ENCODE measurements at regions not wholly inside any gene's neighbourhood (a gene's known extent, or its start where the extent isn't known, plus 50 kb on each side); places are given as distances from the start of the nearest gene placed in this dataset.

- POLR2A ChIA-PET = no interaction called here
- no peak for TF ChIP-seq E2F5 (CRISPR knock-in tag; conservative IDR thresholded peaks at IDR 0.05)
- TF ChIP-seq ZNF567 (CRISPR knock-in tag; IDR thresholded peaks at IDR 0.05; ENCODE audit: borderline replicate concordance) = no peak
- no peak for TF ChIP-seq RBFOX2 (IDR thresholded peaks at IDR 0.05; ENCODE audit: low read depth, low read length)
- TF ChIP-seq ZNF768 (CRISPR knock-in tag; IDR thresholded peaks at IDR 0.05) = no peak
- no peak for TF ChIP-seq TARDBP (CRISPR knock-in tag; IDR thresholded peaks at IDR 0.05)
- TF ChIP-seq AGO1 (IDR thresholded peaks at IDR 0.05; ENCODE audit: low read depth, low read length, poor library complexity, severe bottlenecking) = no peak
- TF ChIP-seq SAP130 (CRISPR knock-in tag; IDR thresholded peaks at IDR 0.05; ENCODE audit: low read depth) = no peak
- no peak for TF ChIP-seq ZNF414 (CRISPR knock-in tag; IDR thresholded peaks at IDR 0.05)
- no peak for TF ChIP-seq SP5 (CRISPR knock-in tag; IDR thresholded peaks at IDR 0.05; ENCODE audit: borderline replicate concordance, low read depth)
- TF ChIP-seq DMTF1 (CRISPR knock-in tag; IDR thresholded peaks at IDR 0.05) = no peak
- no peak for TF ChIP-seq MNT (IDR thresholded peaks at IDR 0.05)
- no peak for TF ChIP-seq HMGA1 (CRISPR knock-in tag; conservative IDR thresholded peaks at IDR 0.05)
- TF ChIP-seq SALL2 (CRISPR knock-in tag; IDR thresholded peaks at IDR 0.05) = no peak
- no peak for TF ChIP-seq ZGPAT (CRISPR knock-in tag; IDR thresholded peaks at IDR 0.05)
- TF ChIP-seq ELF1 (CRISPR knock-in tag; IDR thresholded peaks at IDR 0.05) = no peak
- TF ChIP-seq TAF1 (CRISPR knock-in tag; IDR thresholded peaks at IDR 0.05) = no peak
- TF ChIP-seq HNRNPL (IDR thresholded peaks at IDR 0.05; ENCODE audit: low read depth, low read length) = no peak
- CTCF ChIA-PET (ENCODE audit: low intra/inter-chr PET ratio, low total read pairs) = no interaction called here
Measured at GRCh38 chr1:118275472-118276115, 90.6 kb upstream of the SPAG17 start.

More at GRCh38 chr1:118275472-118276115, 90.6 kb upstream of the SPAG17 start:
- intact Hi-C loops (cut with micrococcal nuclease; ENCODE audit: unreplicated experiment) = no loop called here
- WGBS (ENCODE audit: low lambda C conversion rate) = 14% methylated on average over 8 of the region's 8 CpGs
- H3K4me2 ChIP-seq (ENCODE audit: low read depth, low read length) = no peak overlapping the region
- no peaks in the 10 kb centered on the region for H3K36me3 ChIP-seq (replicated peaks in 1 of 2; ENCODE audit: control insufficient read depth in 1 of 2, insufficient read depth in 2 of 2, low read length in 2 of 2)
- BruUV-seq (replicated peaks) = no TSS peak
- FAIRE-seq (no peak), DNase-seq (ENCODE audit: low spot score) (no peak), ATAC-seq (no peak)
- no peaks in the 10 kb centered on the region for H3K27me3 ChIP-seq (ENCODE audit: control insufficient read depth in 1 of 2, insufficient read depth in 2 of 2, low read length in 2 of 2)
- no peaks in the 10 kb centered on the region for H4K20me1 ChIP-seq (ENCODE audit: insufficient read depth, low read length)
- in situ Hi-C loops (cut with HindIII; ENCODE audit: extremely low pct_ligation_motif_present, low pct_unique_long_range_greater_than_20kb) = no loop called here
- no peaks in the 10 kb centered on the region for H3K4me1 ChIP-seq (ENCODE audit: insufficient read depth, low read length)
- H3K4me3 ChIP-seq (replicated peaks in 1 of 3; ENCODE audit: insufficient read depth in 1 of 3, low read depth in 2 of 3, low read length in 3 of 3) = no peak overlapping the region
- no peak overlapping the region for H3K9ac ChIP-seq (ENCODE audit: insufficient read depth, low read depth, low read length)
- H3K27ac ChIP-seq (ENCODE audit: extremely low read length, insufficient read depth, low read length) = no peak overlapping the region
- no peaks in the 10 kb centered on the region for H3K79me2 ChIP-seq (ENCODE audit: insufficient read depth, low read length)
- H3K9me3 ChIP-seq (ENCODE audit: low read length) = no peaks in the 10 kb centered on the region
- H2AFZ ChIP-seq (ENCODE audit: low read length) = no peak overlapping the region
